Fibroblast of lung (primary cell): ENCODE measurements at regions not wholly inside any gene's neighbourhood (a gene's known extent, or its start where the extent isn't known, plus 50 kb on each side); places are given as distances from the start of the nearest gene placed in this dataset.

Source experiments
- DNase-seq, 2 donors: peaks; one replicate each; pipeline versions ENCODE4 v3.0.0 to v3.0.0-alpha.2; 2010; ENCODE audit warnings: low read depth in 2 of 2
- H2AFZ ChIP-seq: 2 replicates; pipeline ENCODE4 v1.5.1; 2012; ENCODE audit warnings: low read length, control low read depth, inconsistent platforms
- H3K27ac ChIP-seq: 2 replicates; pipeline ENCODE4 v1.5.1; 2011; ENCODE audit warnings: low read length, control low read depth; ENCODE audit not compliant: insufficient read depth
- H3K27me3 ChIP-seq: 2 replicates; pipeline ENCODE4 v1.5.1; 2011; ENCODE audit warnings: mild to moderate bottlenecking, low read length; ENCODE audit not compliant: control insufficient read depth, insufficient read depth
- H3K36me3 ChIP-seq: 2 replicates; pipeline ENCODE4 v1.5.1; 2011; ENCODE audit warnings: low read length; ENCODE audit not compliant: control insufficient read depth, insufficient read depth
- H3K4me1 ChIP-seq: 2 replicates; pipeline ENCODE4 v1.5.1; 2011; ENCODE audit warnings: low read length; ENCODE audit not compliant: control insufficient read depth, insufficient read depth; ENCODE audit errors: extremely low read depth
- H3K4me2 ChIP-seq: 2 replicates; pipeline ENCODE4 v1.5.1; 2011; ENCODE audit warnings: low read length, control low read depth; ENCODE audit not compliant: insufficient read depth; ENCODE audit errors: extremely low read depth
- H3K4me3 ChIP-seq, 4 experiments: fragments of 200-600 bp in 1 of 4; sonication (generic) in 1 of 4; replicated peaks in 1 of 4; 2 replicates each; pipeline ENCODE4 v1.5.1; 2011 to 2016; ENCODE audit warnings: low read length in 4 of 4, low read depth in 3 of 4, mild to moderate bottlenecking in 3 of 4, control low read depth in 2 of 4, inconsistent platforms in 1 of 4, mixed read lengths in 1 of 4; ENCODE audit not compliant: insufficient read depth in 1 of 4; ENCODE audit errors: control extremely low read depth in 1 of 4
- H3K79me2 ChIP-seq: 2 replicates; pipeline ENCODE4 v1.5.1; 2012; ENCODE audit warnings: mild to moderate bottlenecking, low read length, inconsistent platforms; ENCODE audit not compliant: control insufficient read depth, insufficient read depth
- H3K9ac ChIP-seq: 2 replicates; pipeline ENCODE4 v1.5.1; 2011; ENCODE audit warnings: mild to moderate bottlenecking, low read length, control low read depth; ENCODE audit not compliant: insufficient read depth
- H3K9me3 ChIP-seq: 2 replicates; pipeline ENCODE4 v1.5.1; 2012; ENCODE audit warnings: low read depth, low read length; ENCODE audit not compliant: control insufficient read depth, insufficient read depth
- H4K20me1 ChIP-seq: 2 replicates; pipeline ENCODE4 v1.5.1; 2011; ENCODE audit warnings: low read length; ENCODE audit not compliant: control insufficient read depth, insufficient read depth; ENCODE audit errors: extremely low read depth
- CTCF ChIP-seq, 2 donors: IDR thresholded peaks in 1 of 2; conservative IDR thresholded peaks in 1 of 2; 1 replicate in 1 of 2; 2 replicates in 1 of 2; pipeline ENCODE4 v1.5.1; 2011 to 2012; ENCODE audit warnings: low read length in 2 of 2, control low read depth in 1 of 2, inconsistent platforms in 1 of 2, low read depth in 1 of 2, mild to moderate bottlenecking in 1 of 2
- EZH2 ChIP-seq: IDR thresholded peaks from 2 replicates; pipeline ENCODE4 v1.5.1; 2012; ENCODE audit warnings: low read length, control low read depth, mild to moderate bottlenecking; ENCODE audit errors: missing control alignments

- Histone ChIP-seq H3K4me2 (no peak overlapping the region), H3K79me2 (no peaks in the 10 kb centered on the region), H3K27ac (no peak overlapping the region), H2AFZ (no peak overlapping the region), H4K20me1 (no peaks in the 10 kb centered on the region), H3K9ac (no peak overlapping the region), H3K4me1 (peaks cover 6% of the 10 kb centered on the region), H3K36me3 (no peaks in the 10 kb centered on the region), H3K4me3 (no peak overlapping the region), H3K9me3 (no peaks in the 10 kb centered on the region), H3K27me3 (no peaks in the 10 kb centered on the region)
- no peak for TF ChIP-seq EZH2
- no peak for TF ChIP-seq CTCF (conservative IDR thresholded peaks at IDR 0.05 in 1 of 2, IDR thresholded peaks at IDR 0.05 in 1 of 2; ENCODE audit: low read depth in 1 of 2, low read length in 2 of 2)
- DNase-seq = peak; percentile 91 to 98
Measured at GRCh38 chr2:19256121-19256601, 102.3 kb downstream of the OSR1 start.

- Histone ChIP-seq H3K36me3 (no peaks in the 10 kb centered on the region), H2AFZ (no peak overlapping the region), H3K27me3 (no peaks in the 10 kb centered on the region), H3K4me3 (no peak overlapping the region), H3K27ac (peak overlapping the region; percentile 29), H3K9me3 (no peaks in the 10 kb centered on the region), H3K9ac (no peak overlapping the region), H3K79me2 (no peaks in the 10 kb centered on the region), H4K20me1 (no peaks in the 10 kb centered on the region), H3K4me2 (no peak overlapping the region), H3K4me1 (peaks cover 6% of the 10 kb centered on the region)
- TF ChIP-seq CTCF (conservative IDR thresholded peaks at IDR 0.05 in 1 of 2, IDR thresholded peaks at IDR 0.05 in 1 of 2; ENCODE audit: low read depth in 1 of 2, low read length in 2 of 2) (no peak), EZH2 (no peak)
- DNase-seq = no peak
Measured at GRCh38 chr2:19255481-19255880, 102.9 kb downstream of the OSR1 start.

- Histone ChIP-seq H3K79me2 (no peaks in the 10 kb centered on the region), H3K9ac (no peak overlapping the region), H4K20me1 (no peaks in the 10 kb centered on the region), H3K27me3 (no peaks in the 10 kb centered on the region), H3K4me2 (no peak overlapping the region), H2AFZ (no peak overlapping the region), H3K9me3 (no peaks in the 10 kb centered on the region), H3K27ac (no peak overlapping the region), H3K4me3 (no peak overlapping the region), H3K4me1 (peaks cover 6% of the 10 kb centered on the region), H3K36me3 (no peaks in the 10 kb centered on the region)
- TF ChIP-seq EZH2 = no peak
- TF ChIP-seq CTCF (conservative IDR thresholded peaks at IDR 0.05 in 1 of 2, IDR thresholded peaks at IDR 0.05 in 1 of 2; ENCODE audit: low read depth in 1 of 2, low read length in 2 of 2) = no peak
- DNase-seq = peak in 1 of 2 donors; percentile 54
Measured at GRCh38 chr2:19251554-19251953, 106.9 kb downstream of the OSR1 start.
